HEK293T (cell line): ENCODE measurements at regions not wholly inside any gene's neighbourhood (a gene's known extent, or its start where the extent isn't known, plus 50 kb on each side); places are given as distances from the start of the nearest gene placed in this dataset.

ENCODE experiments used
- BHLHE40 ChIP-seq: fragments of 450-650 bp; IDR thresholded peaks from 2 replicates; pipeline ENCODE4 v1.6.1; 2016; ENCODE audit warnings: mild to moderate bottlenecking, moderate library complexity, borderline replicate concordance
- CTBP1 ChIP-seq: fragments of 450-650 bp; IDR thresholded peaks from 2 replicates; pipeline ENCODE4 v1.6.1; 2016; ENCODE audit warnings: borderline replicate concordance
- FOXM1 ChIP-seq: fragments of 450-650 bp; IDR thresholded peaks from 2 replicates; pipeline ENCODE4 v1.6.1; 2017; ENCODE audit warnings: mild to moderate bottlenecking, borderline replicate concordance
- SUZ12 ChIP-seq: fragments of 450-650 bp; IDR thresholded peaks from 2 replicates; pipeline ENCODE4 v1.6.1; 2016; ENCODE audit warnings: mild to moderate bottlenecking
- TARDBP ChIP-seq: fragments of 450-650 bp; IDR thresholded peaks from 2 replicates; pipeline ENCODE4 v1.6.1; 2016
- TF ChIP-seq, protein P1 (sequence below): fragments of 450-650 bp; IDR thresholded peaks from 2 replicates; pipeline ENCODE4 v1.6.1; 2016

DNA sequence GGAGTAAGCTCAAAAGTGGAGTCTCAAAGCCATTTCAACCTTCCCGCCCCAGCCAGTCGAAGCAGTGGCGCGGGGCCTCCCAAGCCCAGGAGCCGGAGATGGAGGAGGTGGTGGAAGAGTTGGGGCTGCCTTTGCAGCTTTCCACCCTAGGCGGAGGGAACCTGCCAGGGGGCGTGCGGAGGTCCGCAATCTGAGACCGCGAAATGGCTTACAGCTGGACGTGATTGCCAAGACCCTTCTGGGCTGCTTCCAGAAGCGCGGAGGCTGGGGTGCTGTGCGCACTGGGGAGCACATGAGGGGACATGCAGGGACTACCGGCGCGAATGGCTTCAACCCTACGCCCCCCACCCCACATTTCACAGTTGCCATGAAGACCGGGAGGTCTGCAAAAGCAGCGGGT, 86.2 kb downstream of the PRR15 start:
- TF ChIP-seq TARDBP, result no peak
- no peak for TF ChIP-seq BHLHE40
- no peak for TF ChIP-seq SUZ12
- TF ChIP-seq, protein P1, sequence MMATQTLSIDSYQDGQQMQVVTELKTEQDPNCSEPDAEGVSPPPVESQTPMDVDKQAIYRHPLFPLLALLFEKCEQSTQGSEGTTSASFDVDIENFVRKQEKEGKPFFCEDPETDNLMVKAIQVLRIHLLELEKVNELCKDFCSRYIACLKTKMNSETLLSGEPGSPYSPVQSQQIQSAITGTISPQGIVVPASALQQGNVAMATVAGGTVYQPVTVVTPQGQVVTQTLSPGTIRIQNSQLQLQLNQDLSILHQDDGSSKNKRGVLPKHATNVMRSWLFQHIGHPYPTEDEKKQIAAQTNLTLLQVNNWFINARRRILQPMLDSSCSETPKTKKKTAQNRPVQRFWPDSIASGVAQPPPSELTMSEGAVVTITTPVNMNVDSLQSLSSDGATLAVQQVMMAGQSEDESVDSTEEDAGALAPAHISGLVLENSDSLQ, result no peak
- TF ChIP-seq CTBP1, result no peak
- TF ChIP-seq FOXM1, result no peak
